Pancreas (tissue), 10 donors: ENCODE measurements at regions not wholly inside any gene's neighbourhood (a gene's known extent, or its start where the extent isn't known, plus 50 kb on each side); places are given as distances from the start of the nearest gene placed in this dataset.

ENCODE experiments used
- ATAC-seq, 4 donors: fragments of 200-7000 bp; cut with Tn5 transposase; one replicate each; pipeline versions ENCODE4 v1.8.0 to v1.9.1; 2020; ENCODE audit warnings: mild to moderate bottlenecking in 4 of 4, moderate library complexity in 4 of 4
- DNase-seq, 6 donors: peaks; one replicate each; pipeline ENCODE4 v3.0.0-alpha.2; 2020
- FAIRE-seq: peaks from 2 replicates; lab custom pipeline; 2012; peaks lifted over from hg19 to GRCh38; lab: Jason Lieb, UNC
- H3K27ac ChIP-seq, 4 donors: fragments of 200-600 bp; sonication (generic); 1 replicate in 3 of 4; 2 replicates in 1 of 4; pipeline versions ENCODE4 v1.5.0 to v1.8.0; 2020
- H3K27me3 ChIP-seq, 4 donors: fragments of 200-600 bp; one replicate each; pipeline ENCODE4 v1.8.0; 2021
- H3K36me3 ChIP-seq, 3 donors: fragments of 200-600 bp; sonication (generic) in 1 of 3; one replicate each; pipeline versions ENCODE4 v1.5.0 to v1.8.0; 2020 to 2021
- H3K4me1 ChIP-seq, 3 donors: fragments of 200-600 bp; one replicate each; pipeline ENCODE4 v1.8.0; 2021
- H3K4me3 ChIP-seq, 4 donors: fragments of 200-600 bp; sonication (generic) in 2 of 4; one replicate each; pipeline versions ENCODE4 v1.5.0 to v1.8.0; 2020 to 2021
- H3K9me3 ChIP-seq, 4 donors: fragments of 200-600 bp; one replicate each; pipeline ENCODE4 v1.8.0; 2021
- WGBS, 2 donors: extraction: QIAGEN DNeasy Blood & Tissue Kit; methylation state at CpG; one replicate each; pipeline ENCODE4 v1.1.7; 2013; 5-methylcytosine and 5-hydroxymethylcytosine counted together
- intact Hi-C, 3 donors: fragments of 100-400 bp; cut with DNase I; formaldehyde crosslinking; loops; one replicate each; pipeline versions ENCODE4 v1.11.1 to v1.14.2; 2022
- TF ChIP-seq, protein P1 (sequence below), 4 donors: fragments of 200-600 bp; sonication (generic) in 3 of 4; IDR thresholded peaks; one replicate each; pipeline versions ENCODE4 v1.5.0 to v1.8.0; 2021; ENCODE audit warnings: antibody characterized with exemption in 4 of 4
- donor health status: healthy with polysubstance abuse.
- donor health status: DM: no; HTN: no; CAD: no; lungs with moderate emphysema.
- donor health status: DM: no; HTN: no; CAD: no.
- donor health status: control.
- donor health status: control.
- donor health status: Bipolar disorder and iron deficiency.
- donor health status: DM: yes; HTN: yes; CAD: no.
- donor health status: DM: no; HTN: no; CAD: no.
- donor health status: DM: no; HTN: no; CAD: no.
- donor health status: DM: yes; HTN: yes; CAD: no.

DNA sequence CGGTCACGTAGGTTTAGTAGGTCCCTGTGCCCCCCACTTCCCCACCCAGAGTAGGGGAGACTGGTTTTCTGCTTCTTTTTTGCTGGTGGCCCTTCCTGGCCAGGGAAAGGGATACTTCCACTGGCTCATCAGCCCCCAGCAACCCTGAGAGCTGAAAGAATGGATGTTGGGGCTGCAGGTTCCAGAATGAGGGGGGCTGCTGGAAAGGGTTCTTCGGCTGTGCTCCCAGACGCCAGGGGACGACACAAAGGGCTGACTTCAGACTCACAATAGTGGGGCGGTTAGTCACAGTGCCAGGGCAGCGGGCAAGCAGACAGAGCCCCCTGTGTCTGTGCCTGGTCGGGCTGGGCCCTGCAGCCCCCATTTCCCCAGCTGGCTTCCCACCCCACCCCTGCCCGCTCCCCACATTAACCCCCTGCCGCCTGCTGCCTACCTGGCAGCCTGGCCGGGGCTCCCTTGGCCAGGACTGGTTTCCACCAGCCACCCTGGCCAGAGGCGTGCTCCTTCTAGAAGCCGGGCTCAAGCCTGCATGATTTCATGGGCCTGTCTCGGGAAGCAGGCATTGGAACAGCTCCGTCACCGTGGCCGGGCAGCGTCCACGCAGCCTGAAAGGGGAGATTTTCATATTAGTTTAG is 79.1 kb upstream of the WNT7B start:
- Histone ChIP-seq H3K27ac (peak overlapping the region; percentile 92 to 99 (median 98)), H3K4me3 (peak overlapping the region in 2 of 4 donors; percentile 71 to 78), H3K9me3 (no peaks in the 10 kb centered on the region), H3K4me1 (peaks cover 50 to 67% (median 52%) of the 10 kb centered on the region in 3 donors), H3K36me3 (no peaks in the 10 kb centered on the region), H3K27me3 (no peaks in the 10 kb centered on the region)
- DNase-seq (peak; percentile 40 to 74 (median 52)), ATAC-seq (peak in 2 of 4 donors; percentile 3 to 4), FAIRE-seq (no peak)
- 15% methylated on average over 16 to 19 of the region's 19 CpGs for WGBS, 2 donors
- TF ChIP-seq, protein P1, sequence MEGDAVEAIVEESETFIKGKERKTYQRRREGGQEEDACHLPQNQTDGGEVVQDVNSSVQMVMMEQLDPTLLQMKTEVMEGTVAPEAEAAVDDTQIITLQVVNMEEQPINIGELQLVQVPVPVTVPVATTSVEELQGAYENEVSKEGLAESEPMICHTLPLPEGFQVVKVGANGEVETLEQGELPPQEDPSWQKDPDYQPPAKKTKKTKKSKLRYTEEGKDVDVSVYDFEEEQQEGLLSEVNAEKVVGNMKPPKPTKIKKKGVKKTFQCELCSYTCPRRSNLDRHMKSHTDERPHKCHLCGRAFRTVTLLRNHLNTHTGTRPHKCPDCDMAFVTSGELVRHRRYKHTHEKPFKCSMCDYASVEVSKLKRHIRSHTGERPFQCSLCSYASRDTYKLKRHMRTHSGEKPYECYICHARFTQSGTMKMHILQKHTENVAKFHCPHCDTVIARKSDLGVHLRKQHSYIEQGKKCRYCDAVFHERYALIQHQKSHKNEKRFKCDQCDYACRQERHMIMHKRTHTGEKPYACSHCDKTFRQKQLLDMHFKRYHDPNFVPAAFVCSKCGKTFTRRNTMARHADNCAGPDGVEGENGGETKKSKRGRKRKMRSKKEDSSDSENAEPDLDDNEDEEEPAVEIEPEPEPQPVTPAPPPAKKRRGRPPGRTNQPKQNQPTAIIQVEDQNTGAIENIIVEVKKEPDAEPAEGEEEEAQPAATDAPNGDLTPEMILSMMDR (IDR thresholded peaks at IDR 0.05), result no peak
- intact Hi-C loops, result no loop called here

DNA sequence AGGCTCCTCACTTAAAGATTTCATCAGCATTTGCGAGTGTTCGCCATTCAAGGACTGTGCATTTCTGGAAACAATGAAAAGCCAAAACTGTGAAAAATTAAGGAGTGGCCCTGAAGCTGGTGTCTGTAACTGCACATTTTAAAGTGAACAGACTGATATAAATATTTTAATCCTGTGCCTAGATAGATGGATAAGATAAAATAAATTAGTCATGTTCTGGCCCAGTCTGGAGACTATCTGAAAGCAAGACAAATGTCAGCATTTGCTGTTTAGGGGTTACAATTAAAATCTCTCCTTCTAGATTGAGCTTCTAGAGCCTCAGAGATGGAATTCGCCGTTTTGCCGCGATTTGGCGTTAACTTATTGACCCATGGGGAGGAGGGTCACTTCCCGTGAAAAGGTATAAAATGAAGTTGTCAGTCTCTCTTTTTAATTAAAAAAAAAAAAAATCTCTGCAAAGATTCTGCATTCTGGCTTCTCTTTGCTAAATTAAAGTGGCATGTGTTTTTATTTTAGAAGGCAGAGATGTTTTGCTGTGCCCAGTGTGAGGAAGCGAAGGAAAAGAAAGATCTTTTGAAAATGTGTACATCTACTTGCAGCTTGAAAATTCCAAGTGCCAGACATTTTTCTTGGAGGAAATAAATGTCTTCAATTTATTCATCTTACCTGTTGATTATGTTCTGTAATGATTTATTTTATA is 79.7 kb upstream of the WNT7B start:
- H3K27me3 ChIP-seq, result no peaks in the 10 kb centered on the region
- no peaks in the 10 kb centered on the region for H3K36me3 ChIP-seq
- H3K4me3 ChIP-seq, result peak overlapping the region in 2 of 4 donors; percentile 71 to 78
- DNase-seq, result peak in 2 of 6 donors; percentile 2 to 44
- no peak for ATAC-seq
- TF ChIP-seq, protein P1 (IDR thresholded peaks at IDR 0.05), result no peak
- no peak for FAIRE-seq
- intact Hi-C loops, result no loop called here
- WGBS, 2 donors, result 14% methylated on average over 9 of the region's 9 CpGs
- H3K27ac ChIP-seq, result peak overlapping the region; percentile 92 to 99 (median 98)
- peaks cover 44 to 61% (median 46%) of the 10 kb centered on the region in 3 donors for H3K4me1 ChIP-seq
- H3K9me3 ChIP-seq, result no peaks in the 10 kb centered on the region

DNA sequence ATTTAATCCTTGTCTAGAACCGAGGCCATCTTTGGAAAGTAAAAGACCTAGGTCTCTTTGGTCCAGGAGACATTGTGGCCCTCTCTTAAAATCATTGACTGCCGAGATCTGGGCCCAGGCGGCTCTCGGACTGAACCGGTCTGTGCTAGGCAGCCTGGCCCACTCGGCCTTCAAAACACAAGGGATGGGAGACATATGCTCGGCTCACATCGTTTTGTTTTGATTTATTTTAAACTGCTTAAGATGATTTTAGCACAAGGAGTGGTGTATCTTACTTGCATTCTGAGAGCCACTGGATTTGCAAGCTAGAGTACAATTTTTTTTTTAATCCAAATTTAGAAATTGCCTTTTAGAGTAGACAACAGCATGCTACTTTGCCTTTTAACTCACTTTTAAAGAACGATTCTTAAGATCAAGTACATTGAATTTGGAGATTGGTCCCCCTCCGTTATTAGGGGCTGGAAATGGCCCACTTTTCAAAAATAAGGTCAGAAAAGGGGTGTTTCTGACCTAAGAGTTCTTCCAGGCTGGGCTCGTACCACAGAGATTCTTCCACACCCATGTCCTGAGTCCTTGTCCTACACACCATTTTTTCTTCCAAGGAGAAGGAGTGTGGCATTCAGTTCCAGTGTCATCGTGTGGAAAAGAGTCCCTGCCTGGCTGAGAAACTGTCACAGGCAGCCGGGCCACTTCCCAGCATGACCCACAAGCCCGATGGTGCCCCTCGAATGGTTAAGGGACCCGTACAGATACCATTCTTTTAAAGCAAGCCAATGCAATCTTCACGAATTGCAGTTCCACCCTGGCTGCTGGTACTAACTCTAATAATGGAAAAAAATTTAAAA is 80.5 kb upstream of the WNT7B start:
- Histone ChIP-seq H3K4me3 (peak overlapping the region in 2 of 4 donors; percentile 71 to 78), H3K27ac (peak overlapping the region; percentile 92 to 99 (median 98)), H3K27me3 (no peaks in the 10 kb centered on the region), H3K36me3 (no peaks in the 10 kb centered on the region), H3K4me1 (peaks cover 41 to 60% (median 45%) of the 10 kb centered on the region in 3 donors), H3K9me3 (no peaks in the 10 kb centered on the region)
- 20 to 23% methylated on average over 17 of the region's 17 CpGs for WGBS, 2 donors
- no peak for FAIRE-seq
- ATAC-seq, result peak in 1 of 4 donors; percentile 4
- peak; percentile 13 to 60 (median 30) for DNase-seq
- intact Hi-C loops, result no loop called here
- TF ChIP-seq, protein P1 (IDR thresholded peaks at IDR 0.05), result no peak

DNA sequence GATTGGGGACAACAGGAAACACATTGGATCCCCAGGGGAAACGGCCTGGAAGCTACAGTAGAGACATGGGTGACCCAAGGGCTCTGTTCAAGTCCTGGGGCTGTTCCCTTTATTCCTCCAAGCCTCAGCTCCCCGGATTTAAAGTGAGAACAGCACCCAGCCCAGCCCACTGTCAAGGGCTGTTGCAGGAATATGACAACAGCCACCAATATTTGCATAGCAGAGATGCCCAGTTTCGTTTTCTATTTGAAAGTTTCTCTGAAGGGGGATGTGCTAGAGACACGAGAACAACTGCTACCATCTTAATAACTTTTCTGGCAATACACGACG is 81.1 kb upstream of the WNT7B start:
- DNase-seq, result peak in 5 of 6 donors; percentile 30 to 60 (median 53)

More for the DNA sequence above, 81.1 kb upstream of the WNT7B start:
- TF ChIP-seq, protein P1 (IDR thresholded peaks at IDR 0.05), result no peak
- peak overlapping the region in 2 of 4 donors; percentile 71 to 78 for H3K4me3 ChIP-seq
- peak overlapping the region; percentile 92 to 99 (median 98) for H3K27ac ChIP-seq
- no peaks in the 10 kb centered on the region for H3K9me3 ChIP-seq
- H3K36me3 ChIP-seq, result no peaks in the 10 kb centered on the region
- no peaks in the 10 kb centered on the region for H3K27me3 ChIP-seq
- ATAC-seq, result peak in 3 of 4 donors; percentile 30 to 50 (median 36)
- WGBS, 2 donors, result 2 to 5% methylated on average over 6 of the region's 6 CpGs
- FAIRE-seq, result peak; percentile 93
- intact Hi-C loops, result no loop called here
- peaks cover 42 to 61% (median 43%) of the 10 kb centered on the region in 3 donors for H3K4me1 ChIP-seq
